Duodenal mucosa (tissue), 2 donors: ENCODE measurements at regions not wholly inside any gene's neighbourhood (a gene's known extent, or its start where the extent isn't known, plus 50 kb on each side); places are given as distances from the start of the nearest gene placed in this dataset.
"Not testable (repeated sequence)": the region's sequence is repeated elsewhere in the genome, so short reads cannot be mapped to it uniquely, and the experiment has no call there.

ENCODE experiments used
- H3K27ac ChIP-seq: one replicate; pipeline ENCODE4 v1.7.0; 2013; ENCODE audit warnings: low read depth, low read length
- H3K27me3 ChIP-seq, 2 donors: one replicate each; pipeline ENCODE4 v1.7.0; 2013; ENCODE audit warnings: low read length in 2 of 2, control low read depth in 1 of 2; ENCODE audit not compliant: insufficient read depth in 2 of 2, control insufficient read depth in 1 of 2
- H3K36me3 ChIP-seq, 2 donors: one replicate each; pipeline ENCODE4 v1.7.0; 2013; ENCODE audit warnings: low read length in 2 of 2, control low read depth in 1 of 2; ENCODE audit not compliant: insufficient read depth in 2 of 2, control insufficient read depth in 1 of 2
- H3K4me1 ChIP-seq, 2 donors: one replicate each; pipeline ENCODE4 v1.7.0; 2013; ENCODE audit warnings: low read length in 2 of 2, control low read depth in 1 of 2; ENCODE audit not compliant: insufficient read depth in 2 of 2, control insufficient read depth in 1 of 2
- H3K4me3 ChIP-seq, 2 donors: one replicate each; pipeline ENCODE4 v1.7.0; 2013; ENCODE audit warnings: low read length in 2 of 2, low read depth in 1 of 2
- H3K9ac ChIP-seq, 2 donors: one replicate each; pipeline ENCODE4 v1.7.0; 2013; ENCODE audit warnings: low read length in 2 of 2, low read depth in 1 of 2
- H3K9me3 ChIP-seq, 2 donors: one replicate each; pipeline ENCODE4 v1.7.0; 2013; ENCODE audit warnings: low read length in 2 of 2, control low read depth in 1 of 2; ENCODE audit not compliant: control insufficient read depth in 1 of 2

DNA sequence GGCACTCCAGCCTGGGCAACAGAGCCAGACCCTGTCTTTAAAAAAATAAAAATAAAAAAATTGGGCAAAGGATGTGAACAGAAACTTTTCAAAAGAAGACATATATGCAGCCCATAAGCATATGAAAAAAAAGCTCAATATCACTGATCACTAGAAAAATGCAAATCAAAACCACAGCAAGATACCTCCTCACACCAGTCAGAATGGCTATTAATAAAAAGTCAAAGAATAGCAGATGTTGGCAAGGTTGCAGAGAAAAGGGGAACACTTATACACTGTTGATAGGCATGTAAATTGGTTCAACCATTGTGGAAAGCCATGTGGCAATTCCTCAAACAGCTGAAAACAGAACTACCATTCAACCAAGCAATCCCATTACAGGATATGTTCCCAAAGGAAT is 204.1 kb upstream of the SRD5A2 start:
- no peak overlapping the region for H3K4me3 ChIP-seq
- H3K9me3 ChIP-seq = peaks cover 0 to 3% of the 10 kb centered on the region in 2 donors
- H3K4me1 ChIP-seq = no peaks in the 10 kb centered on the region
- no peak overlapping the region for H3K9ac ChIP-seq
- H3K27ac ChIP-seq = no peak overlapping the region
- no peaks in the 10 kb centered on the region for H3K36me3 ChIP-seq
- no peaks in the 10 kb centered on the region for H3K27me3 ChIP-seq

DNA sequence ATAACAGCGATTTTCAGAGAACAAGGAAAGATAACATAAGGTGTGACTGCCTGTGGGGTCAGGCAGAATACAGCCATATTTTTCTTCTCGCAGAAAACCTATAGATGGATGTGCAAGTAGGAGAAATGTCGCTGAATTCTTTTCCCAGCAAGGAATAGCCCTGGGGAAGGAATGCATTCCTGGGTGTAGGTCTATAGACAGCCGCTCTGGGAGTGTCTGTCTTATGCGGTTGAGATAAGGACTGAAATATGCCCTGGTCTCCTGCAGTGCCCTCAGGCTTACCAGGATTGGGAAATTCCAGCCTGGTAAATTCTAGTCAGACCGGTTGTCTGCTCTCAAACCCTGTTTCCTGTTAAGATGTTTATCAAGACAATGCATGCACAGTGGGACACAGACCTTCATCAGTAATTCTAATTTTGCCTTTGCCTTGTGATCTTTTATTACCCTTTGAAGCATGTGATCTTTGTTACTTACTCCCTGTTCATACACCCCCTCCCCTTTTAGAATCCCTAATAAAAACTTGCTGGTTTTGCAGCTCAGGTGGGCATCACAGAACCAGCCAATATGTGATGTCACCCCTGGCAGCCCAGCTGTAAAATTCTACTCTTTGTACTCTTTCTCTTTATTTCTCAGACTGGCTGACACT is 202.8 kb upstream of the SRD5A2 start:
- H3K4me3 ChIP-seq, H3K27me3 ChIP-seq, H3K9me3 ChIP-seq, H3K36me3 ChIP-seq, H3K9ac ChIP-seq, H3K4me1 ChIP-seq, H3K27ac ChIP-seq: not testable (repeated sequence)

DNA sequence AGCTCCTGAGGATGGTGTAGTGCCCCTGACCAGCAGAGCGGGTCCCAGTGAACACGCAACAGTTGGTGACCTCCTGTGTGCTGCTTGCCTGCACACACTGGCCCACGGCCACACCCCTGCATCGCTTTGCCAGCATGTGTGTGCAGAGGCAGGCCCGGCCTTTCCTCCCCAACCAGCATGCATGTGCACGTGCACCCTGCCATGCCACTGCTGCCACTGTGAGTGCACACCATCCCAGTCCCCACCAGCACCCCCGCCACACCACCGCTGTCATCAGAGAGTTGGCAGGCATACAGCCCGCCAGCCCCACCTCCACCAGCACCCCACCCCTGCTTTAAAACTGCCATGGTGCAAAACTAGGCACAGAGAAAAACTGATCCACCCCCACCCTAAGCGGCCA is 197.4 kb upstream of the SRD5A2 start:
- H3K27ac ChIP-seq = no peak overlapping the region
- no peaks in the 10 kb centered on the region for H3K4me1 ChIP-seq
- H3K9ac ChIP-seq = no peak overlapping the region
- no peak overlapping the region for H3K4me3 ChIP-seq
- H3K9me3 ChIP-seq = peaks cover 0 to under 1% of the 10 kb centered on the region in 2 donors
- H3K27me3 ChIP-seq = no peaks in the 10 kb centered on the region
- no peaks in the 10 kb centered on the region for H3K36me3 ChIP-seq

DNA sequence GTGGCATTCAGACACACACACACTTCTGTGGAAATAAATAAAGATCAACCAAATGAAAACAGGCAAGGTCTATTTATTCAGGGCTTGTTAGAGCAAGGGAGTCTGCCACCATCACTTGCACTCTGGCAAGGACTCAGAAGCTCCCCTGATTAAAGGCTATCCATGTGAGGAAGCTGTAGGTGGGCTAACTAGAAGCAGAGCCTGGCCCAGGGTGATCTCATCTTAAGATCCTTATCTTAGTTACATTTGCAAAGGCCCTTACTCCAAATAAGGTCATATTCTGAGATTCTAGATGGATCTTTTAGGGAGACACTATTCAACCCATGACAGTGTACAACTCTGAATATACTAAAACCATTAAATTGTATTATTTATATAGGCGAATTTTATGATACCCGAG is 190.0 kb upstream of the SRD5A2 start:
- Histone ChIP-seq H3K9me3 (no peaks in the 10 kb centered on the region), H3K27me3 (no peaks in the 10 kb centered on the region), H3K4me1 (no peaks in the 10 kb centered on the region), H3K4me3 (no peak overlapping the region), H3K36me3 (no peaks in the 10 kb centered on the region), H3K9ac (no peak overlapping the region), H3K27ac (no peak overlapping the region)

- Histone ChIP-seq H3K36me3 (no peaks in the 10 kb centered on the region), H3K4me3 (no peak overlapping the region), H3K4me1 (no peaks in the 10 kb centered on the region), H3K9me3 (no peaks in the 10 kb centered on the region), H3K27ac (no peak overlapping the region), H3K9ac (no peak overlapping the region), H3K27me3 (no peaks in the 10 kb centered on the region)
Measured at GRCh38 chr2:31765078-31765945, 184.6 kb upstream of the SRD5A2 start.

DNA sequence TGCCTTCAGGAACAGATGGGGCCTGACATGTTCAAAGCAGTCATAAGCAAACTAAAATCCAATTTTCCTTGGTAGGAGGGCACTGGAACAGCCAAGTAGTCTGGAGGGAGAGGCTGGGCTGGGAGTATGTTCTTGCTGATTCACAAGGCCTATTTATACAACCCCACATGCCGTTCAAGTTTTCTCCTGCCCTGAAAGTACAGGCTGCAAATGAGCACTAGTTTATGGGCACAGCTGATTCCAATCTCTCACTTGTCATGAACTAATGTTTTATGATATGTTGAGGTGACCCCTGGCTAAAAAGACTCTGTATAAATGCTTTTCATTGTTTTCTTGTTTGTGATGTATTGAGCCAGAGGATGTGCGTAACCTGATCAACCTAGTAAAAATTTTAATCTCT is 183.4 kb upstream of the SRD5A2 start:
- no peak overlapping the region for H3K4me3 ChIP-seq
- H3K27me3 ChIP-seq = no peaks in the 10 kb centered on the region
- H3K9ac ChIP-seq = no peak overlapping the region
- H3K4me1 ChIP-seq = no peaks in the 10 kb centered on the region
- H3K9me3 ChIP-seq = no peaks in the 10 kb centered on the region
- no peak overlapping the region for H3K27ac ChIP-seq
- no peaks in the 10 kb centered on the region for H3K36me3 ChIP-seq

DNA sequence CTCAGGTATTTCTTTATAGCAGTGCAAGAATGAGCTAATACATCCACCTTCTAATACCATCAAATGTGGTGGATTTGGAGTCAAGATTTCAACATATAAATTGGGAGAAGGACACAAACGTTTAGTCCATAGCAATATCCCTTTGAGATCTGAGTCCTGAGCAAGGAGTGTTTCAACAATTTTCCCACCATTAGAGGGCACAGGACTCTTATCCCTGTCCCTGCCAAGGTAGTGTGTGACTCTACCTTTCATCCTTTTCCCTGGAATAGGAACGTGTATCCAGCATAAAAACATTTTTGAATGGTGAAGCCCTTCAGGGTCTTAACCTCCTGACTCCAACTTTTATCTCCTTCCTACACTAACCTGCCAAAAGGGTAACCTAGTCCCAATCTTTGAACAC is 181.3 kb upstream of the SRD5A2 start:
- no peaks in the 10 kb centered on the region for H3K36me3 ChIP-seq
- H3K9ac ChIP-seq = no peak overlapping the region
- H3K27me3 ChIP-seq = no peaks in the 10 kb centered on the region
- no peaks in the 10 kb centered on the region for H3K9me3 ChIP-seq
- no peak overlapping the region for H3K4me3 ChIP-seq
- H3K4me1 ChIP-seq = no peaks in the 10 kb centered on the region
- no peak overlapping the region for H3K27ac ChIP-seq

DNA sequence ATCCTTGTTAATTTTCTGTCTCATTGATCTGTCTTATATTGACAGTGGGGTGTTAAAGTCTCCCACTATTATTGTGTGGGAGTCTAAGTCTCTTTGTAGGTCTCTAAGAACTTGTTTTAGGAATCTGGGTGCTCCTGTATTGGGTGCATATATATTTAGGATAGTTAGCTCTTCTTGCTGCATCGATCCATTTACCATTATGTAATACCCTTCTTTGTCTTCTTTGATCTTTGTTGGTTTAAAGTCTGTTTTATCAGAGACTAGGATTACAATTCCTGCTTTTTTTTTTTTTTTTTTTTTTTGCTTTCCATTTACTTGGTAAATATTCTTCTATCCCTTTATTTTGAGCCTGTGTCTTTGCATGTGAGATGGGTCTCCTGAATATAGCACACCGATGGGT is 176.6 kb upstream of the SRD5A2 start:
- H3K4me1 ChIP-seq, H3K4me3 ChIP-seq, H3K27ac ChIP-seq, H3K27me3 ChIP-seq, H3K9ac ChIP-seq, H3K36me3 ChIP-seq, H3K9me3 ChIP-seq: not testable (repeated sequence)

GRCh38 chr2:31748746-31749145 is 168.0 kb upstream of the SRD5A2 start:
- H3K27ac ChIP-seq, H3K9me3 ChIP-seq, H3K36me3 ChIP-seq, H3K4me1 ChIP-seq, H3K4me3 ChIP-seq, H3K27me3 ChIP-seq, H3K9ac ChIP-seq: not testable (repeated sequence)

GRCh38 chr2:31748041-31748440 is 167.3 kb upstream of the SRD5A2 start:
- no peaks in the 10 kb centered on the region for H3K27me3 ChIP-seq
- peaks cover 0 to 6% of the 10 kb centered on the region in 2 donors for H3K9me3 ChIP-seq
- H3K27ac ChIP-seq = no peak overlapping the region
- no peak overlapping the region for H3K4me3 ChIP-seq
- no peaks in the 10 kb centered on the region for H3K36me3 ChIP-seq
- no peaks in the 10 kb centered on the region for H3K4me1 ChIP-seq
- no peak overlapping the region for H3K9ac ChIP-seq
